ENCODE measurements at regions not wholly inside any gene's neighbourhood (a gene's known extent, or its start where the extent isn't known, plus 50 kb on each side); places are given as distances from the start of the nearest gene placed in this dataset.

- DNase-seq = peak; percentile 75
These were observed 258.9 kb downstream of the UACA start for GRCh38 chr15:70504299-70504951.

GRCh38 chr15:70503798-70504298 lies 259.5 kb downstream of the UACA start:
- no peak for DNase-seq

DNA sequence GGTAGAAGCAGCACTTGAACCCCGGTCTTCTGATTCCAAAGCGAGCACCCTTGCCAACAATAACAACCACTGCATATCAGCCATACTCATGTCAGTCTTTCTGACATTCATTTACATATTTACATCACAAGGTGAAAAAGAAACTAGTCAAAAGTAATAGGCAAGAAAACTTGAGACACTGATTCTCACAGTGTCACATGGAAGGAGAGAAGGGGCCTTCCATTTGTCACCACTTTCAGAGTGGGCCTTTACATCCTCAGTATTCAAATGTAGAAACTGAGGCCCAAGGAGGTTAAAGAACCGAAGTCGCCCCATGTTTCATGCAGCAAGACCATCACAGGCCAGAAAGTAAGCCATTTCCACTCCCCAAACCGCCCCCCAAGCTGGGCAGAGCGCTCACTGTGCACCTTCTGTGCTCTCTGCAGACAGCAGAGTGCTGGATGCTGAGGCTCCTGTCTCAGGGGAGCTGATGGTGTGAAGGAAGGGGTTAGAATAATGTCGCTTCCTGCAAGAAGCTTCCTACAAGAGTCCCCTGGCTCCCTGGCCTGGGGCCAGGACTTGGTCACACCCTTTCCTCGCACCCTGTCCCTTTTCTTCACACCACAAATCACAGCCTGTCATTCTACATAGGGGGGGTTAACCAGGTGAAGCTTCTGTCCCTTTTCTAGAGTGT lies 260.1 kb downstream of the UACA start:
- DNase-seq = no peak

GRCh38 chr15:70502529-70502928 lies 260.8 kb downstream of the UACA start:
- DNase-seq = no peak

GRCh38 chr15:70501849-70502248 lies 261.5 kb downstream of the UACA start:
- DNase-seq = no peak

GRCh38 chr15:70501121-70501727 lies 262.1 kb downstream of the UACA start:
- no peak for DNase-seq

GRCh38 chr15:70499791-70500190 lies 263.6 kb downstream of the UACA start:
- DNase-seq = no peak

DNA sequence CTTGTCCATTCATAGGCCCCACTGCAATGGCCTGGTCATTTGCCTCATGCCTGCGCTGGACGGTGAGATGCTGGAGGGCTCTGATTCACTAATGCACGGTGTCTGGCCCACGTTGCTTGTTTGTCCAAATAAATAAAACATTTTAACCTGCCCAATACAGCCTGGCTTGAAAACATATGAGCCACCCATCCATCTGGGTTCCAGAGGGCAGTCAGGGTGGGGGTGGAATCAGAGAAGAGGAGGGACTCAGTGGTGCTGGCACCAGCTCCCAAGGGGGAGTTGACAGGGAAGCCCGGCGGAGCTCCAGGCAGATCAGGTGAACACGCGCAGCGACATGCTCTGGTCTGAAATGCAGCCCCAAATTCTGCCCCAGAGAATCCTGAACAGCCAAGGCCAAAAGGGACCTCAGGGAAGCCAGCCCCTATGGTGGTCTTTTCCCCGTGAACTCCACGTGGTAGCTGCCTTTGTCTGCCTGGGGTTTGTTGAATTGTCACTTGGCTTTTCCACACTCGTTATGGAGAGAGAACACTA lies 265.2 kb downstream of the UACA start:
- no peak for DNase-seq

- DNase-seq = no peak
These were observed 265.7 kb downstream of the UACA start for GRCh38 chr15:70497661-70498060.

- no peak for DNase-seq
These were observed 267.3 kb downstream of the UACA start for GRCh38 chr15:70495991-70496599.

GRCh38 chr15:70494852-70495571 lies 268.3 kb downstream of the UACA start:
- peak; percentile 92 for DNase-seq

GRCh38 chr15:70494517-70494851 lies 268.9 kb downstream of the UACA start:
- no peak for DNase-seq

GRCh38 chr15:70493787-70494516 lies 269.4 kb downstream of the UACA start:
- DNase-seq = peak; percentile 46

DNA sequence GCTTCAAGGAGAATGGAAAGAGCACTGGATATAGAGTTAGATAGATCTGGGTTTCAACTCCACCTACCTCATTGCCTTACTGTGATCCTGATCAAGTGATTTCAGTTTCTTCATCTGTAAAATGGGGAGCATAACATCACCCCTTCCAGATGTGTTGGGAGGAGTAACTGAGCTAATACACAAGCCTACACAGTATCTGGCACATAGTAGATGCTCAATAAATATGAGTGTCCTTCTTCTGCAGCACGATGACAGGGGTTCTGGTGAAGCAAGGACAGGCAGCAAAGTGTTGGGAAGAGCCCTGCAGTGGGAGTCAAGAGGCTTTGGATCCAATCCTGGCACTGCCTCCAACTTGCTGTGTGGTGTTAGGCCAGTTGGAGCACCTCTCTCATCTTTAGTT lies 270.0 kb downstream of the UACA start:
- DNase-seq = no peak

GRCh38 chr15:70492240-70493177 lies 270.8 kb downstream of the UACA start:
- peak; percentile 85 for DNase-seq

GRCh38 chr15:70491641-70492040 lies 271.7 kb downstream of the UACA start:
- DNase-seq = no peak

DNA sequence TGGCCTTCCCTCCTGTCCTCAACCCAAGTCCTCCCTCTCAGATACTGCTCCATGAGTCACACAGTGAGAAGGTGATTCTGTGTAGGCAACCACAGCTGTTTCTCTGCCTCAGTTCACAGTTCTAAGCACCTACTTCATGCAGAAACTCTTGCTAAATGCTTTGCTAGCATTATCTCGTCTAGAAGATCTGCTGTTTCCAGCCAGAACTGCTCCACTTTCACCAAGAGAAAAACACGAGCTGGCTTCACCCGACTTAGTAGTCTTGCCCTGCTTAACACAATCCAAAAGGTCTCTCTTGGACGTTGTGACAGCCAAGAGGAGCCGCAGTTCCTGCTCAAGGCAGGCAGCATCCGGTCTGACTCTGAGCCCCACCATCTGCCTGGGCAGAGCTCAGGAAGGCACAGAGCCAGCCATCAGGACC lies 272.1 kb downstream of the UACA start:
- no peak for DNase-seq

GRCh38 chr15:70490838-70491155 lies 272.6 kb downstream of the UACA start:
- DNase-seq = no peak

DNA sequence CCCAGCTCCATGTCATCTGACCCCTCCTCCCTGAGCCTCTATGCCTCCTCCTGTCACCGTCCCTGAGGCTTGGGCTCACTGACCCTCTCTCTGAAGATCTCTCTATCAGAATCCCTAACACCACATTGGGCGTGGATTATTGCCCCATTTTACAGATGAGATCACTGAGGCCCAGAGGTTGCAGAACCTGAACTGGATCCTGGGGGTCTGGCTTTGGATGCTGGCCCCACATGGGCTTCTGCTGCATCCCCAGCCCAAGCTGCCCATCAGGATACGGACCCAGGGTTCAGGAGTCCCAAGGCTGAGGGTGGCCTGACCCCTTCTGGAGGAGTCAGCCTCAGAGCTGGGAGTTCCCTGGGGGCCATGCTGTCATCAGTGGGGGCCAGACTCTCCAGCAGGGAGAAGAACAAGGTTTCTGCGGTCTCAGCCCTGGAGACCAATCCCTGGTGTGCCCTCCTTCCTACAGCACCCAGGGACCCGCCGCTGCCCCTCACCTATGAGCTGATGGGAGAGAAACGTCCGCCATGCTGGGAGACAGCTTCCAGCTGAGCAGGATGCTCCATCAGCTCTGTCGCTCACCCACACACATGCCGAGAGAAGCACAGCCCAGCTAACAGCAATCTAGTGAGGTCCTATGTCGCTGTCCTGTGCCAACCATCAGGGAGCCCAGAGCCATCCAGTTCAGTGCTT lies 273.1 kb downstream of the UACA start:
- DNase-seq = no peak
